ENCODE measurements at regions not wholly inside any gene's neighbourhood (a gene's known extent, or its start where the extent isn't known, plus 50 kb on each side); places are given as distances from the start of the nearest gene placed in this dataset.

GRCh38 chr9:14455243-14455642, 141.3 kb upstream of the NFIB start:
- CTCF ChIA-PET = no interaction called here
- H3K36me3 ChIP-seq (ENCODE audit: control insufficient read depth, insufficient read depth, low read length) = no peaks in the 10 kb centered on the region

GRCh38 chr9:14453286-14453685, 139.3 kb upstream of the NFIB start:
- no peak for TF ChIP-seq CTCF (IDR thresholded peaks at IDR 0.05; ENCODE audit: insufficient read depth, low read depth, low read length)
- CTCF ChIA-PET = interaction anchor here (0.8 kb wide), 1 partner anchor 25 kb away, joined by 3 read pairs; no protein-coding TSS in a partner anchor

More at GRCh38 chr9:14455243-14455642, 141.3 kb upstream of the NFIB start:
- TF ChIP-seq CTCF (IDR thresholded peaks at IDR 0.05; ENCODE audit: insufficient read depth, low read depth, low read length) = no peak
- Histone ChIP-seq H3K27me3 (ENCODE audit: control insufficient read depth, insufficient read depth, low read length) (no peaks in the 10 kb centered on the region), H3K4me3 (ENCODE audit: low read depth, low read length) (no peak overlapping the region)
- POLR2A ChIA-PET = no interaction called here
- DNase-seq (ENCODE audit: low read depth) = no peak

GRCh38 chr9:14452539-14452938, 138.6 kb upstream of the NFIB start:
- TF ChIP-seq CTCF (IDR thresholded peaks at IDR 0.05; ENCODE audit: insufficient read depth, low read depth, low read length) = no peak
- DNase-seq (ENCODE audit: low read depth) = no peak
- ChIA-PET POLR2A (no interaction called here), CTCF (no interaction called here)
- Histone ChIP-seq H3K27me3 (ENCODE audit: control insufficient read depth, insufficient read depth, low read length) (no peaks in the 10 kb centered on the region), H3K36me3 (ENCODE audit: control insufficient read depth, insufficient read depth, low read length) (no peaks in the 10 kb centered on the region), H3K4me3 (ENCODE audit: low read depth, low read length) (no peak overlapping the region)

More at GRCh38 chr9:14453286-14453685, 139.3 kb upstream of the NFIB start:
- H3K4me3 ChIP-seq (ENCODE audit: low read depth, low read length) = no peak overlapping the region
- no peak for DNase-seq (ENCODE audit: low read depth)
- no peaks in the 10 kb centered on the region for H3K36me3 ChIP-seq (ENCODE audit: control insufficient read depth, insufficient read depth, low read length)
- POLR2A ChIA-PET = no interaction called here
- no peaks in the 10 kb centered on the region for H3K27me3 ChIP-seq (ENCODE audit: control insufficient read depth, insufficient read depth, low read length)

GRCh38 chr9:14451949-14452348, 138.0 kb upstream of the NFIB start:
- CTCF ChIA-PET = no interaction called here
- no peak for DNase-seq (ENCODE audit: low read depth)

GRCh38 chr9:14447103-14447502, 133.2 kb upstream of the NFIB start:
- Histone ChIP-seq H3K4me3 (ENCODE audit: low read depth, low read length) (no peak overlapping the region), H3K36me3 (ENCODE audit: control insufficient read depth, insufficient read depth, low read length) (no peaks in the 10 kb centered on the region), H3K27me3 (ENCODE audit: control insufficient read depth, insufficient read depth, low read length) (no peaks in the 10 kb centered on the region)
- ChIA-PET POLR2A (no interaction called here), CTCF (interaction anchor here (1.2 kb wide), 1 partner anchor 13 kb away, joined by 3 read pairs; no protein-coding TSS in a partner anchor)
- TF ChIP-seq CTCF (IDR thresholded peaks at IDR 0.05; ENCODE audit: insufficient read depth, low read depth, low read length) = no peak
- no peak for DNase-seq (ENCODE audit: low read depth)

More at GRCh38 chr9:14451949-14452348, 138.0 kb upstream of the NFIB start:
- POLR2A ChIA-PET = no interaction called here
- no peak for TF ChIP-seq CTCF (IDR thresholded peaks at IDR 0.05; ENCODE audit: insufficient read depth, low read depth, low read length)
- H3K36me3 ChIP-seq (ENCODE audit: control insufficient read depth, insufficient read depth, low read length) = no peaks in the 10 kb centered on the region
- H3K27me3 ChIP-seq (ENCODE audit: control insufficient read depth, insufficient read depth, low read length) = no peaks in the 10 kb centered on the region
- no peak overlapping the region for H3K4me3 ChIP-seq (ENCODE audit: low read depth, low read length)

Measured in BJ (cell line).